ENCODE measurements at regions not wholly inside any gene's neighbourhood (a gene's known extent, or its start where the extent isn't known, plus 50 kb on each side); places are given as distances from the start of the nearest gene placed in this dataset.

GRCh38 chr6:138666636-138667035, 106.9 kb upstream of the CCDC28A start:
- Histone ChIP-seq H2AFZ (ENCODE audit: low read depth, low read length, poor library complexity, severe bottlenecking) (no peak overlapping the region), H3K4me1 (ENCODE audit: control insufficient read depth in 1 of 2, insufficient read depth in 2 of 2, low read length in 2 of 2) (peaks cover 7 to 9% of the 10 kb centered on the region in 2 experiments), H3K27ac (ENCODE audit: low read depth, low read length) (no peak overlapping the region), H3K4me3 (replicated peaks in 1 of 2; ENCODE audit: low read depth in 1 of 2, low read length in 2 of 2) (no peak overlapping the region), H4K20me1 (ENCODE audit: insufficient read depth) (no peaks in the 10 kb centered on the region), H3K4me2 (ENCODE audit: low read length) (no peak overlapping the region), H3K9ac (ENCODE audit: low read length) (no peak overlapping the region), H3K27me3 (ENCODE audit: insufficient read depth, low read length) (no peaks in the 10 kb centered on the region), H3K79me2 (ENCODE audit: insufficient read depth, low read length) (peaks cover 6% of the 10 kb centered on the region), H3K9me3 (ENCODE audit: control insufficient read depth in 1 of 2, insufficient read depth in 1 of 2, low read depth in 1 of 2, low read length in 2 of 2) (no peaks in the 10 kb centered on the region), H3K36me3 (ENCODE audit: control insufficient read depth in 1 of 2, insufficient read depth in 2 of 2, low read length in 2 of 2) (no peaks in the 10 kb centered on the region), H3K9me2 (ENCODE audit: insufficient read depth) (no peaks in the 10 kb centered on the region)
- intact Hi-C loops (cut with micrococcal nuclease), result no loop called here
- ChIA-PET POLR2A (no interaction called here), CTCF (no interaction called here), RAD21 (ENCODE audit: low non-redundant PET in 1 of 2, low total read pairs in 2 of 2, uncharacterized antibody in 2 of 2, unreplicated experiment in 2 of 2) (no interaction called here)
- no TSS peak for BruUV-seq (replicated peaks)
- DNase-seq (ENCODE audit: low read depth, low spot score) (no peak), ATAC-seq (no peak)
- TF ChIP-seq, protein P1, sequence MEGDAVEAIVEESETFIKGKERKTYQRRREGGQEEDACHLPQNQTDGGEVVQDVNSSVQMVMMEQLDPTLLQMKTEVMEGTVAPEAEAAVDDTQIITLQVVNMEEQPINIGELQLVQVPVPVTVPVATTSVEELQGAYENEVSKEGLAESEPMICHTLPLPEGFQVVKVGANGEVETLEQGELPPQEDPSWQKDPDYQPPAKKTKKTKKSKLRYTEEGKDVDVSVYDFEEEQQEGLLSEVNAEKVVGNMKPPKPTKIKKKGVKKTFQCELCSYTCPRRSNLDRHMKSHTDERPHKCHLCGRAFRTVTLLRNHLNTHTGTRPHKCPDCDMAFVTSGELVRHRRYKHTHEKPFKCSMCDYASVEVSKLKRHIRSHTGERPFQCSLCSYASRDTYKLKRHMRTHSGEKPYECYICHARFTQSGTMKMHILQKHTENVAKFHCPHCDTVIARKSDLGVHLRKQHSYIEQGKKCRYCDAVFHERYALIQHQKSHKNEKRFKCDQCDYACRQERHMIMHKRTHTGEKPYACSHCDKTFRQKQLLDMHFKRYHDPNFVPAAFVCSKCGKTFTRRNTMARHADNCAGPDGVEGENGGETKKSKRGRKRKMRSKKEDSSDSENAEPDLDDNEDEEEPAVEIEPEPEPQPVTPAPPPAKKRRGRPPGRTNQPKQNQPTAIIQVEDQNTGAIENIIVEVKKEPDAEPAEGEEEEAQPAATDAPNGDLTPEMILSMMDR (IDR thresholded peaks at IDR 0.05 in 2 of 3, conservative IDR thresholded peaks at IDR 0.05 in 1 of 3; ENCODE audit: borderline replicate concordance in 1 of 3, insufficient read depth in 1 of 3, low read depth in 2 of 3, low read length in 2 of 3), result no peak
- TF ChIP-seq POLR2A (IDR thresholded peaks at IDR 0.05; ENCODE audit: borderline replicate concordance, extremely low read depth, insufficient read depth, insufficient read length) (no peak), EZH2 (IDR thresholded peaks at IDR 0.05) (no peak), TCF7L2 (IDR thresholded peaks at IDR 0.05; ENCODE audit: borderline replicate concordance, extremely low read depth, insufficient read depth, insufficient read length) (no peak), YY1 (IDR thresholded peaks at IDR 0.05; ENCODE audit: extremely low read depth, insufficient replicate concordance, low read depth, low read length) (no peak), ZNF274 (IDR thresholded peaks at IDR 0.05; ENCODE audit: low read depth, low read length) (no peak), SRF (IDR thresholded peaks at IDR 0.05; ENCODE audit: low read depth) (no peak), ELF1 (IDR thresholded peaks at IDR 0.05; ENCODE audit: borderline replicate concordance, low read depth) (no peak), CBX3 (IDR thresholded peaks at IDR 0.05; ENCODE audit: low read depth) (no peak), EZH2phosphoT487 (IDR thresholded peaks at IDR 0.05; ENCODE audit: borderline replicate concordance) (no peak), SP1 (IDR thresholded peaks at IDR 0.05; ENCODE audit: low read depth) (no peak), ZFX (IDR thresholded peaks at IDR 0.05) (no peak), SIN3A (IDR thresholded peaks at IDR 0.05; ENCODE audit: low read depth) (no peak), FOSL1 (IDR thresholded peaks at IDR 0.05; ENCODE audit: low read depth) (no peak), JUND (IDR thresholded peaks at IDR 0.05) (no peak)
- TF ChIP-seq, protein P2, sequence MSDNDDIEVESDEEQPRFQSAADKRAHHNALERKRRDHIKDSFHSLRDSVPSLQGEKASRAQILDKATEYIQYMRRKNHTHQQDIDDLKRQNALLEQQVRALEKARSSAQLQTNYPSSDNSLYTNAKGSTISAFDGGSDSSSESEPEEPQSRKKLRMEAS (IDR thresholded peaks at IDR 0.05), result no peak
- TF ChIP-seq, protein P3, sequence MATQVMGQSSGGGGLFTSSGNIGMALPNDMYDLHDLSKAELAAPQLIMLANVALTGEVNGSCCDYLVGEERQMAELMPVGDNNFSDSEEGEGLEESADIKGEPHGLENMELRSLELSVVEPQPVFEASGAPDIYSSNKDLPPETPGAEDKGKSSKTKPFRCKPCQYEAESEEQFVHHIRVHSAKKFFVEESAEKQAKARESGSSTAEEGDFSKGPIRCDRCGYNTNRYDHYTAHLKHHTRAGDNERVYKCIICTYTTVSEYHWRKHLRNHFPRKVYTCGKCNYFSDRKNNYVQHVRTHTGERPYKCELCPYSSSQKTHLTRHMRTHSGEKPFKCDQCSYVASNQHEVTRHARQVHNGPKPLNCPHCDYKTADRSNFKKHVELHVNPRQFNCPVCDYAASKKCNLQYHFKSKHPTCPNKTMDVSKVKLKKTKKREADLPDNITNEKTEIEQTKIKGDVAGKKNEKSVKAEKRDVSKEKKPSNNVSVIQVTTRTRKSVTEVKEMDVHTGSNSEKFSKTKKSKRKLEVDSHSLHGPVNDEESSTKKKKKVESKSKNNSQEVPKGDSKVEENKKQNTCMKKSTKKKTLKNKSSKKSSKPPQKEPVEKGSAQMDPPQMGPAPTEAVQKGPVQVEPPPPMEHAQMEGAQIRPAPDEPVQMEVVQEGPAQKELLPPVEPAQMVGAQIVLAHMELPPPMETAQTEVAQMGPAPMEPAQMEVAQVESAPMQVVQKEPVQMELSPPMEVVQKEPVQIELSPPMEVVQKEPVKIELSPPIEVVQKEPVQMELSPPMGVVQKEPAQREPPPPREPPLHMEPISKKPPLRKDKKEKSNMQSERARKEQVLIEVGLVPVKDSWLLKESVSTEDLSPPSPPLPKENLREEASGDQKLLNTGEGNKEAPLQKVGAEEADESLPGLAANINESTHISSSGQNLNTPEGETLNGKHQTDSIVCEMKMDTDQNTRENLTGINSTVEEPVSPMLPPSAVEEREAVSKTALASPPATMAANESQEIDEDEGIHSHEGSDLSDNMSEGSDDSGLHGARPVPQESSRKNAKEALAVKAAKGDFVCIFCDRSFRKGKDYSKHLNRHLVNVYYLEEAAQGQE (IDR thresholded peaks at IDR 0.05; ENCODE audit: low read depth), result no peak
